Smooth muscle cell of the brain vasculature (primary cell): ENCODE measurements at regions not wholly inside any gene's neighbourhood (a gene's known extent, or its start where the extent isn't known, plus 50 kb on each side); places are given as distances from the start of the nearest gene placed in this dataset.
"Not testable (repeated sequence)": the region's sequence is repeated elsewhere in the genome, so short reads cannot be mapped to it uniquely, and the experiment has no call there.

ENCODE experiments used
- DNase-seq: peaks from one replicate; pipeline ENCODE4 v3.0.0-alpha.2; 2012; ENCODE audit warnings: low read depth, low spot score

GRCh38 chr5:62909326-62909725, 330.7 kb downstream of the LRRC70 start:
- no peak for DNase-seq

- no peak for DNase-seq
Measured at GRCh38 chr5:62902126-62902525, 323.5 kb downstream of the LRRC70 start.

- DNase-seq: no peak
Measured at GRCh38 chr5:62900976-62901375, 322.4 kb downstream of the LRRC70 start.

- no peak for DNase-seq
Measured at GRCh38 chr5:62896121-62896893, 317.7 kb downstream of the LRRC70 start.

GRCh38 chr5:62886603-62887315, 308.1 kb downstream of the LRRC70 start:
- DNase-seq: no peak

- DNase-seq: not testable (repeated sequence)
Measured at GRCh38 chr5:62837330-62837729, 258.7 kb downstream of the LRRC70 start.

GRCh38 chr5:62829604-62829986, 251.0 kb downstream of the LRRC70 start:
- DNase-seq: no peak

- DNase-seq: no peak
Measured at GRCh38 chr5:62828742-62829603, 250.4 kb downstream of the LRRC70 start.

- no peak for DNase-seq
Measured at GRCh38 chr5:62825623-62826220, 247.1 kb downstream of the LRRC70 start.

- no peak for DNase-seq
Measured at GRCh38 chr5:62824936-62825335, 246.3 kb downstream of the LRRC70 start.

GRCh38 chr5:62817043-62817442, 238.4 kb downstream of the LRRC70 start:
- DNase-seq: not testable (repeated sequence)

- DNase-seq: no peak
Measured at GRCh38 chr5:62814991-62815390, 236.4 kb downstream of the LRRC70 start.

GRCh38 chr5:62812621-62813255, 234.1 kb downstream of the LRRC70 start:
- DNase-seq: no peak

- DNase-seq: not testable (repeated sequence)
Measured at GRCh38 chr5:62804819-62805218, 226.2 kb downstream of the LRRC70 start.

- DNase-seq: no peak
Measured at GRCh38 chr5:62795926-62796325, 217.3 kb downstream of the LRRC70 start.

- DNase-seq: no peak
Measured at GRCh38 chr5:62794456-62794855, 215.8 kb downstream of the LRRC70 start.

GRCh38 chr5:62791059-62791458, 212.4 kb downstream of the LRRC70 start:
- DNase-seq: no peak

- DNase-seq: no peak
Measured at GRCh38 chr5:62790348-62790747, 211.7 kb downstream of the LRRC70 start.

GRCh38 chr5:62786099-62786498, 207.5 kb downstream of the LRRC70 start:
- no peak for DNase-seq

- no peak for DNase-seq
Measured at GRCh38 chr5:62785588-62785987, 207.0 kb downstream of the LRRC70 start.

GRCh38 chr5:62783374-62784057, 204.9 kb downstream of the LRRC70 start:
- no peak for DNase-seq
